Upper lobe of left lung (tissue), 6 donors: ENCODE measurements at regions not wholly inside any gene's neighbourhood (a gene's known extent, or its start where the extent isn't known, plus 50 kb on each side); places are given as distances from the start of the nearest gene placed in this dataset.

Experiments
- ATAC-seq, 2 donors: fragments of 200-7000 bp; cut with Tn5 transposase; one replicate each; pipeline ENCODE4 v1.9.1; 2022; ENCODE audit warnings: mild to moderate bottlenecking in 2 of 2, moderate library complexity in 2 of 2; ENCODE audit not compliant: low FRiP score in 2 of 2
- DNase-seq, 2 donors: peaks; one replicate each; pipeline ENCODE4 v3.0.0-alpha.2; 2019 to 2020
- H3K27ac ChIP-seq, 4 donors: fragments of 200-600 bp; sonication (generic); one replicate each; pipeline ENCODE4 v1.5.1; 2016 to 2019
- H3K27me3 ChIP-seq, 4 donors: fragments of 200-600 bp; sonication (generic); one replicate each; pipeline ENCODE4 v1.5.1; 2017 to 2019
- H3K36me3 ChIP-seq, 4 donors: fragments of 200-600 bp; sonication (generic); one replicate each; pipeline ENCODE4 v1.5.1; 2016 to 2019
- H3K4me1 ChIP-seq, 4 donors: fragments of 200-600 bp; sonication (generic); one replicate each; pipeline ENCODE4 v1.5.1; 2018 to 2019
- H3K4me3 ChIP-seq, 4 donors: fragments of 200-600 bp; sonication (generic); one replicate each; pipeline ENCODE4 v1.5.1; 2017 to 2019; ENCODE audit warnings: mild to moderate bottlenecking in 2 of 4, moderate library complexity in 1 of 4
- H3K9me3 ChIP-seq, 4 donors: fragments of 200-600 bp; sonication (generic); one replicate each; pipeline ENCODE4 v1.5.1; 2018 to 2019
- CTCF ChIP-seq, 6 experiments: fragments of 450-650 bp in 4 of 6; fragments of 200-600 bp in 2 of 6; sonication (generic) in 2 of 6; IDR thresholded peaks; one replicate each; pipeline ENCODE4 v1.5.1; 2016 to 2019; ENCODE audit warnings: antibody characterized with exemption in 6 of 6
- EP300 ChIP-seq, 4 donors: sonication (generic); formaldehyde crosslinking; IDR thresholded peaks; one replicate each; pipeline ENCODE4 v1.5.1; 2017; ENCODE audit warnings: antibody characterized with exemption in 4 of 4, control low read depth in 2 of 4
- POLR2A ChIP-seq, 4 donors: fragments of 450-650 bp; IDR thresholded peaks; one replicate each; pipeline ENCODE4 v1.5.1; 2016 to 2017; ENCODE audit warnings: antibody characterized with exemption in 4 of 4, mild to moderate bottlenecking in 2 of 4
- POLR2AphosphoS5 ChIP-seq, 2 donors: sonication (generic); formaldehyde crosslinking; IDR thresholded peaks; one replicate each; pipeline ENCODE4 v1.5.1; 2017; ENCODE audit warnings: antibody characterized with exemption in 2 of 2
- WGBS, 2 donors: methylation state at CpG; one replicate each; pipeline ENCODE4 v1.1.5; 2017 to 2018; 5-methylcytosine and 5-hydroxymethylcytosine counted together
- donor health status: DM: no; HTN: no; CAD: no; lungs with moderate emphysema.
- donor health status: DM: no; HTN: yes; CAD: no; lungs with severe emphysema.

GRCh38 chr14:98169170-98169587, 1102.8 kb downstream of the BCL11B start:
- DNase-seq (no peak), ATAC-seq (no peak)
- Histone ChIP-seq H3K4me3 (no peak overlapping the region), H3K27me3 (no peaks in the 10 kb centered on the region), H3K4me1 (no peaks in the 10 kb centered on the region), H3K27ac (no peak overlapping the region), H3K9me3 (no peaks in the 10 kb centered on the region), H3K36me3 (no peaks in the 10 kb centered on the region)
- TF ChIP-seq POLR2A (IDR thresholded peaks at IDR 0.05) (no peak), POLR2AphosphoS5 (IDR thresholded peaks at IDR 0.05) (no peak), CTCF (IDR thresholded peaks at IDR 0.05) (no peak), EP300 (IDR thresholded peaks at IDR 0.05) (no peak)

GRCh38 chr14:98170575-98170974, 1101.4 kb downstream of the BCL11B start:
- no peaks in the 10 kb centered on the region for H3K9me3 ChIP-seq
- DNase-seq (no peak), ATAC-seq (no peak)
- no peak overlapping the region for H3K4me3 ChIP-seq
- no peaks in the 10 kb centered on the region for H3K36me3 ChIP-seq
- no peaks in the 10 kb centered on the region for H3K27me3 ChIP-seq
- TF ChIP-seq CTCF (IDR thresholded peaks at IDR 0.05) (no peak), EP300 (IDR thresholded peaks at IDR 0.05) (no peak), POLR2A (IDR thresholded peaks at IDR 0.05) (no peak), POLR2AphosphoS5 (IDR thresholded peaks at IDR 0.05) (no peak)
- no peak overlapping the region for H3K27ac ChIP-seq
- no peaks in the 10 kb centered on the region for H3K4me1 ChIP-seq
- 75 to 77% methylated on average over 5 of the region's 5 CpGs for WGBS, 2 donors

- H3K4me3 ChIP-seq = no peak overlapping the region
- DNase-seq = no peak
- 77 to 90% methylated on average over 2 to 3 of the region's 3 CpGs for WGBS, 2 donors
- no peak overlapping the region for H3K27ac ChIP-seq
- no peaks in the 10 kb centered on the region for H3K9me3 ChIP-seq
- H3K4me1 ChIP-seq = no peaks in the 10 kb centered on the region
- ATAC-seq = no peak
- H3K27me3 ChIP-seq = no peaks in the 10 kb centered on the region
- no peaks in the 10 kb centered on the region for H3K36me3 ChIP-seq
- no peak for TF ChIP-seq EP300 (IDR thresholded peaks at IDR 0.05)
- TF ChIP-seq POLR2AphosphoS5 (IDR thresholded peaks at IDR 0.05) = no peak
- TF ChIP-seq POLR2A (IDR thresholded peaks at IDR 0.05) = no peak
- TF ChIP-seq CTCF (IDR thresholded peaks at IDR 0.05) = no peak
These were observed 1100.3 kb downstream of the BCL11B start for GRCh38 chr14:98171654-98172053.

- no peaks in the 10 kb centered on the region for H3K4me1 ChIP-seq
- ATAC-seq = no peak
- WGBS, 2 donors = 74 to 92% methylated on average over 2 to 5 of the region's 5 CpGs
These were observed 1099.7 kb downstream of the BCL11B start for GRCh38 chr14:98172243-98172778.

More at GRCh38 chr14:98172243-98172778, 1099.7 kb downstream of the BCL11B start:
- H3K27me3 ChIP-seq = no peaks in the 10 kb centered on the region
- DNase-seq = peak in 1 of 2 donors; percentile 49
- H3K4me3 ChIP-seq = no peak overlapping the region
- no peak overlapping the region for H3K27ac ChIP-seq
- no peaks in the 10 kb centered on the region for H3K36me3 ChIP-seq
- TF ChIP-seq POLR2A (IDR thresholded peaks at IDR 0.05) = no peak
- TF ChIP-seq CTCF (IDR thresholded peaks at IDR 0.05) = no peak
- no peak for TF ChIP-seq EP300 (IDR thresholded peaks at IDR 0.05)
- TF ChIP-seq POLR2AphosphoS5 (IDR thresholded peaks at IDR 0.05) = no peak
- no peaks in the 10 kb centered on the region for H3K9me3 ChIP-seq
